Endodermal cell (in vitro differentiated cells): ENCODE measurements at regions not wholly inside any gene's neighbourhood (a gene's known extent, or its start where the extent isn't known, plus 50 kb on each side); places are given as distances from the start of the nearest gene placed in this dataset.

Experiments used
- DNase-seq: peaks from one replicate; pipeline ENCODE4 v3.0.0-alpha.2; 2017
- H3K27ac ChIP-seq: 2 replicates; pipeline ENCODE4 v1.5.1; 2013; ENCODE audit warnings: mild to moderate bottlenecking, low read depth, low read length, moderate library complexity
- H3K27me3 ChIP-seq: 2 replicates; pipeline ENCODE4 v1.6.1; 2013; ENCODE audit warnings: mild to moderate bottlenecking, low read length, moderate library complexity; ENCODE audit not compliant: insufficient read depth, control insufficient read depth, poor library complexity, severe bottlenecking
- H3K36me3 ChIP-seq: 2 replicates; pipeline ENCODE4 v1.7.0; 2013; ENCODE audit warnings: mild to moderate bottlenecking, low read length, moderate library complexity; ENCODE audit not compliant: control insufficient read depth, insufficient read depth
- H3K4me1 ChIP-seq: one replicate; pipeline ENCODE4 v1.7.0; 2013; ENCODE audit warnings: low read length; ENCODE audit not compliant: control insufficient read depth, insufficient read depth
- H3K4me3 ChIP-seq: 2 replicates; pipeline ENCODE4 v1.5.1; 2013; ENCODE audit warnings: mild to moderate bottlenecking, low read length, moderate library complexity
- H3K9ac ChIP-seq: 2 replicates; pipeline ENCODE4 v1.6.1; 2013; ENCODE audit warnings: mild to moderate bottlenecking, low read length, moderate library complexity; ENCODE audit not compliant: poor library complexity, severe bottlenecking; ENCODE audit errors: extremely low read depth
- H3K9me3 ChIP-seq: 2 replicates; pipeline ENCODE4 v1.6.1; 2013; ENCODE audit warnings: mild to moderate bottlenecking, low read length, moderate library complexity; ENCODE audit not compliant: control insufficient read depth
- H3K27ac Mint-ChIP-seq: 2 replicates; pipeline ENCODE4 v1.8.0; 2020; ENCODE audit warnings: mixed read lengths
- H3K27me3 Mint-ChIP-seq: 2 replicates; pipeline ENCODE4 v1.8.0; 2021; ENCODE audit warnings: mild to moderate bottlenecking, mixed read lengths; ENCODE audit not compliant: insufficient read depth
- H3K36me3 Mint-ChIP-seq: 2 replicates; pipeline ENCODE4 v1.8.0; 2020; ENCODE audit warnings: low read depth, mixed read lengths
- H3K4me1 Mint-ChIP-seq: 2 replicates; pipeline ENCODE4 v1.8.0; 2020; ENCODE audit warnings: mixed read lengths
- H3K4me3 Mint-ChIP-seq: 2 replicates; pipeline ENCODE4 v1.8.0; 2020; ENCODE audit warnings: mild to moderate bottlenecking, moderate library complexity, mixed read lengths
- H3K9me3 Mint-ChIP-seq: 2 replicates; pipeline ENCODE4 v1.8.0; 2020; ENCODE audit warnings: mild to moderate bottlenecking, mixed read lengths
- WGBS, 2 experiments: methylation state at CpG; one replicate each; pipeline versions ENCODE4 v1.1.5 to v1.1.7; 2013; ENCODE audit warnings: missing lambda C conversion rate in 2 of 2, mixed read lengths in 1 of 2; ENCODE audit not compliant: insufficient coverage in 1 of 2, insufficient read length in 1 of 2; 5-methylcytosine and 5-hydroxymethylcytosine counted together
- TF ChIP-seq, protein P1 (sequence below): fragments of 200-600 bp; sonication (generic); conservative IDR thresholded peaks from 2 replicates; pipeline ENCODE4 v1.5.0; 2021; ENCODE audit warnings: antibody characterized with exemption, mild to moderate bottlenecking

DNA sequence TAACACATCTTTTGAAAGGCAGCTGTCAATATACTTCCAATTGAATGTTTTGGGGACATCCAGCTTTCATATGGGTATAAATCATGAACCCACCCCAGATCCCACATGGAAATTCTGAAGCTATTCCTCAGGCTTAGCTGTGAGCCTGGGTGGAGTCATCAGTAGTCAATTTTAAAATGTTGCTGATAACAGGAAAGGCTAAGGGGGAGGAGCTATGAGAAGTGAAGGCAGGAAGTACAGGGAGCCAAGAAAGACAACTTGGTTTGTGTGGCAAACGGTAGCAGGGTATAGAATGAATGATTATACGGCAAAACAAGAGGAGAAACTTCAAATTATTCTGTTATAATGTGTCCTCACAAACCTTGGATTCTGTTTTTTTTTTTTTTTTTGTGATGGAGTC is 108.6 kb downstream of the QPCT start:
- Histone ChIP-seq H3K4me1 (no peaks in the 10 kb centered on the region), H3K27ac (no peak overlapping the region), H3K27me3 (no peaks in the 10 kb centered on the region), H3K9me3 (no peaks in the 10 kb centered on the region), H3K9ac (no peak overlapping the region), H3K36me3 (no peaks in the 10 kb centered on the region), H3K4me3 (no peak overlapping the region)
- Mint-ChIP-seq H3K27ac (no peak overlapping the region), H3K36me3 (no peaks in the 10 kb centered on the region), H3K4me3 (no peak overlapping the region), H3K9me3 (no peaks in the 10 kb centered on the region), H3K27me3 (no peaks in the 10 kb centered on the region), H3K4me1 (peaks cover 9% of the 10 kb centered on the region)
- TF ChIP-seq, protein P1, sequence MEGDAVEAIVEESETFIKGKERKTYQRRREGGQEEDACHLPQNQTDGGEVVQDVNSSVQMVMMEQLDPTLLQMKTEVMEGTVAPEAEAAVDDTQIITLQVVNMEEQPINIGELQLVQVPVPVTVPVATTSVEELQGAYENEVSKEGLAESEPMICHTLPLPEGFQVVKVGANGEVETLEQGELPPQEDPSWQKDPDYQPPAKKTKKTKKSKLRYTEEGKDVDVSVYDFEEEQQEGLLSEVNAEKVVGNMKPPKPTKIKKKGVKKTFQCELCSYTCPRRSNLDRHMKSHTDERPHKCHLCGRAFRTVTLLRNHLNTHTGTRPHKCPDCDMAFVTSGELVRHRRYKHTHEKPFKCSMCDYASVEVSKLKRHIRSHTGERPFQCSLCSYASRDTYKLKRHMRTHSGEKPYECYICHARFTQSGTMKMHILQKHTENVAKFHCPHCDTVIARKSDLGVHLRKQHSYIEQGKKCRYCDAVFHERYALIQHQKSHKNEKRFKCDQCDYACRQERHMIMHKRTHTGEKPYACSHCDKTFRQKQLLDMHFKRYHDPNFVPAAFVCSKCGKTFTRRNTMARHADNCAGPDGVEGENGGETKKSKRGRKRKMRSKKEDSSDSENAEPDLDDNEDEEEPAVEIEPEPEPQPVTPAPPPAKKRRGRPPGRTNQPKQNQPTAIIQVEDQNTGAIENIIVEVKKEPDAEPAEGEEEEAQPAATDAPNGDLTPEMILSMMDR = no peak
- no peak for DNase-seq
- WGBS, 2 experiments = 100% methylated on average over 2 of the region's 2 CpGs

- Mint-ChIP-seq H3K4me3 (no peak overlapping the region), H3K36me3 (no peaks in the 10 kb centered on the region), H3K27ac (no peak overlapping the region), H3K9me3 (no peaks in the 10 kb centered on the region), H3K4me1 (peaks cover 14% of the 10 kb centered on the region), H3K27me3 (no peaks in the 10 kb centered on the region)
- no peaks in the 10 kb centered on the region for H3K4me1 ChIP-seq
- 86 to 94% methylated on average over 2 to 5 of the region's 5 CpGs for WGBS, 2 experiments
- H3K27me3 ChIP-seq = no peaks in the 10 kb centered on the region
- no peaks in the 10 kb centered on the region for H3K9me3 ChIP-seq
- no peak overlapping the region for H3K27ac ChIP-seq
- H3K9ac ChIP-seq = no peak overlapping the region
- H3K36me3 ChIP-seq = no peaks in the 10 kb centered on the region
- no peak for DNase-seq
- TF ChIP-seq, protein P1 = no peak
- H3K4me3 ChIP-seq = no peak overlapping the region
These were observed 110.7 kb downstream of the QPCT start for GRCh38 chr2:37454851-37455762.

DNA sequence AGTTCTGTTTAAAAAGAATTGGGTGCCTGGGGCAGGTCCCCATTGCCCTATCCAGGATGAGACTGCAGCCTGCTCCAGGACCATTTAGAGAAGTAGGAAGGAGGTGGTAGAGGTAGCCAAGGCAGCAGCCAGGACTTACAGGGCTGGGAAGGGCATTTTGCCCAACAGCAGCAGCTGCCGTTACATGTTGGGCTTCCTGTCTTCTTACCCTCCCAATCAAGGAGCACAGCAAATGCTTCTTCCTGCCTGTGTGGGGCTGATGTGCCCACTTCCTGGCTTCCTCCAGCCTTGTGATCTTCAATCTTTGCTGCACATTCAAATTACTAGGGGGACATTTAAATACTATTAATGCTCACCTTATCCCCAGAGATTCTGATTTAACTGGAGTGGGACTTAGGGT is 112.0 kb downstream of the QPCT start:
- Histone ChIP-seq H3K27ac (no peak overlapping the region), H3K4me1 (no peaks in the 10 kb centered on the region), H3K27me3 (no peaks in the 10 kb centered on the region), H3K9ac (no peak overlapping the region), H3K4me3 (no peak overlapping the region), H3K36me3 (no peaks in the 10 kb centered on the region), H3K9me3 (no peaks in the 10 kb centered on the region)
- H3K4me1 Mint-ChIP-seq = peaks cover 23% of the 10 kb centered on the region
- H3K36me3 Mint-ChIP-seq = no peaks in the 10 kb centered on the region
- H3K4me3 Mint-ChIP-seq = no peak overlapping the region
- TF ChIP-seq, protein P1 = no peak
- DNase-seq = no peak
- H3K9me3 Mint-ChIP-seq = no peaks in the 10 kb centered on the region
- H3K27ac Mint-ChIP-seq = no peak overlapping the region
- WGBS, 2 experiments = 98 to 100% methylated on average over 1 of the region's 1 CpG
- no peaks in the 10 kb centered on the region for H3K27me3 Mint-ChIP-seq
